Pancreas (tissue), 10 donors: ENCODE measurements at regions not wholly inside any gene's neighbourhood (a gene's known extent, or its start where the extent isn't known, plus 50 kb on each side); places are given as distances from the start of the nearest gene placed in this dataset.
"Not testable (repeated sequence)": the region's sequence is repeated elsewhere in the genome, so short reads cannot be mapped to it uniquely, and the experiment has no call there.

Experiments used
- ATAC-seq, 4 donors: fragments of 200-7000 bp; cut with Tn5 transposase; one replicate each; pipeline versions ENCODE4 v1.8.0 to v1.9.1; 2020; ENCODE audit warnings: mild to moderate bottlenecking in 4 of 4, moderate library complexity in 4 of 4
- DNase-seq, 6 donors: peaks; one replicate each; pipeline ENCODE4 v3.0.0-alpha.2; 2020
- FAIRE-seq: peaks from 2 replicates; lab custom pipeline; 2012; peaks lifted over from hg19 to GRCh38; lab: Jason Lieb, UNC
- H3K27ac ChIP-seq, 4 donors: fragments of 200-600 bp; sonication (generic); 1 replicate in 3 of 4; 2 replicates in 1 of 4; pipeline versions ENCODE4 v1.5.0 to v1.8.0; 2020
- H3K27me3 ChIP-seq, 4 donors: fragments of 200-600 bp; one replicate each; pipeline ENCODE4 v1.8.0; 2021
- H3K36me3 ChIP-seq, 3 donors: fragments of 200-600 bp; sonication (generic) in 1 of 3; one replicate each; pipeline versions ENCODE4 v1.5.0 to v1.8.0; 2020 to 2021
- H3K4me1 ChIP-seq, 3 donors: fragments of 200-600 bp; one replicate each; pipeline ENCODE4 v1.8.0; 2021
- H3K4me3 ChIP-seq, 4 donors: fragments of 200-600 bp; sonication (generic) in 2 of 4; one replicate each; pipeline versions ENCODE4 v1.5.0 to v1.8.0; 2020 to 2021
- H3K9me3 ChIP-seq, 4 donors: fragments of 200-600 bp; one replicate each; pipeline ENCODE4 v1.8.0; 2021
- CTCF ChIP-seq, 4 donors: fragments of 200-600 bp; sonication (generic) in 3 of 4; IDR thresholded peaks; one replicate each; pipeline versions ENCODE4 v1.5.0 to v1.8.0; 2021; ENCODE audit warnings: antibody characterized with exemption in 4 of 4
- WGBS, 2 donors: extraction: QIAGEN DNeasy Blood & Tissue Kit; methylation state at CpG; one replicate each; pipeline ENCODE4 v1.1.7; 2013; 5-methylcytosine and 5-hydroxymethylcytosine counted together
- intact Hi-C, 3 donors: fragments of 100-400 bp; cut with DNase I; formaldehyde crosslinking; loops; one replicate each; pipeline versions ENCODE4 v1.11.1 to v1.14.2; 2022
- donor health status: healthy with polysubstance abuse.
- donor health status: DM: no; HTN: no; CAD: no; lungs with moderate emphysema.
- donor health status: DM: no; HTN: no; CAD: no.
- donor health status: control.
- donor health status: control.
- donor health status: Bipolar disorder and iron deficiency.
- donor health status: DM: yes; HTN: yes; CAD: no.
- donor health status: DM: no; HTN: no; CAD: no.
- donor health status: DM: no; HTN: no; CAD: no.
- donor health status: DM: yes; HTN: yes; CAD: no.

- no peaks in the 10 kb centered on the region for H3K9me3 ChIP-seq
- H3K36me3 ChIP-seq: no peaks in the 10 kb centered on the region
- no peak overlapping the region for H3K27ac ChIP-seq
- no peaks in the 10 kb centered on the region for H3K4me1 ChIP-seq
- DNase-seq (no peak), FAIRE-seq (no peak), ATAC-seq (no peak)
- no peak overlapping the region for H3K4me3 ChIP-seq
- intact Hi-C loops: no loop called here
- H3K27me3 ChIP-seq: no peaks in the 10 kb centered on the region
- WGBS, 2 donors: 57 to 73% methylated on average over 3 of the region's 3 CpGs
- TF ChIP-seq CTCF (IDR thresholded peaks at IDR 0.05): no peak
These were observed 331.3 kb upstream of the MEIS1 start for GRCh38 chr2:66103581-66103980.

DNA sequence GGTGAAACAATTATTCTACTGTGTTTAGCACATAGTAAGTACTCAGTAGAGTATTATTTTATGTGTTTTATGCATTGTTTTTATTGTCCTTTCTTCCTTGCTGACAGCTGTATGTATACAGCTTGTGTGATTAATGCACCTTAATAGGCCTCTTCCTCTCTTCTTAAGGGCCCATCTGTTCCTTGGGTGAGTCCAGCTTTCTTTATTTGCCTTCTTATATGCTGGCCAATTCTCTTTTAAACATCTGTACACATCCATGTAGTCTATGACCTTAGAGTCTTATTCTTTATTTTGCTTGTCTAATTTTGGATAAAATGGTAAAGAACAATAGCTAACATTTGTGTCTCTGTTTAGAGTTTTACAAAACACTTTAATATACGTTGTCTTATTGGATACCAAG lies 333.7 kb upstream of the MEIS1 start:
- H3K36me3 ChIP-seq: no peaks in the 10 kb centered on the region
- no peaks in the 10 kb centered on the region for H3K9me3 ChIP-seq
- intact Hi-C loops: no loop called here
- H3K27ac ChIP-seq: no peak overlapping the region
- TF ChIP-seq CTCF (IDR thresholded peaks at IDR 0.05): no peak
- H3K4me3 ChIP-seq: no peak overlapping the region
- 74 to 81% methylated on average over 1 of the region's 1 CpG for WGBS, 2 donors
- no peak for DNase-seq
- no peaks in the 10 kb centered on the region for H3K27me3 ChIP-seq
- no peak for FAIRE-seq
- no peaks in the 10 kb centered on the region for H3K4me1 ChIP-seq
- no peak for ATAC-seq

- FAIRE-seq (no peak), ATAC-seq (no peak), DNase-seq (no peak)
- Histone ChIP-seq H3K36me3 (no peaks in the 10 kb centered on the region), H3K4me1 (no peaks in the 10 kb centered on the region), H3K9me3 (no peaks in the 10 kb centered on the region), H3K27ac (no peak overlapping the region), H3K4me3 (no peak overlapping the region), H3K27me3 (no peaks in the 10 kb centered on the region)
- WGBS, 2 donors: 72 to 81% methylated on average over 6 of the region's 6 CpGs
- no peak for TF ChIP-seq CTCF (IDR thresholded peaks at IDR 0.05)
- intact Hi-C loops: no loop called here
These were observed 339.0 kb upstream of the MEIS1 start for GRCh38 chr2:66095820-66096345.

DNA sequence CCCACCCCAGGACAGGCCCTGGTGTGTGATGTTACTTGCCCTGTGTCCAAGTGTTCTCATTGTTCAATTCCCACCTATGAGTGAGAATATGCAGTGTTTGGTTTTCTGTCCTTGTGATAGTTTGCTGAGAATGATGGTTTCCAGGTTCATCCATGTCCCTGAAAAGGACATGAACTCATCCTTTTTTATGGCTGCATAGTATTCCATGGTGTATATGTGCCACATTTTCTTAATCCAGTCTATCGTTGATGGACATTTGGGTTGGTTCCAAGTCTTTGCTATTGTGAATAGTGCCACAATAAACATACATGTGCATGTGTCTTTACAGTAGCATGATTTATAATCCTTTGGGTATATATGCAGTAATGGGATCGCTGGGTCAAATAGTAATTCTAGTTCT lies 340.2 kb upstream of the MEIS1 start:
- intact Hi-C loops, H3K27me3 ChIP-seq, H3K9me3 ChIP-seq, H3K27ac ChIP-seq, DNase-seq, ATAC-seq, FAIRE-seq, H3K4me3 ChIP-seq, H3K36me3 ChIP-seq, H3K4me1 ChIP-seq: not testable (repeated sequence)
- 82 to 95% methylated on average over 1 to 2 of the region's 2 CpGs for WGBS, 2 donors

- 86 to 92% methylated on average over 1 of the region's 1 CpG for WGBS, 2 donors
These were observed 341.6 kb upstream of the MEIS1 start for GRCh38 chr2:66093371-66093770.

More at GRCh38 chr2:66093371-66093770, 341.6 kb upstream of the MEIS1 start:
- H3K27ac ChIP-seq: no peak overlapping the region
- H3K4me1 ChIP-seq: no peaks in the 10 kb centered on the region
- H3K9me3 ChIP-seq: no peaks in the 10 kb centered on the region
- no peak for FAIRE-seq
- DNase-seq: no peak
- intact Hi-C loops: no loop called here
- H3K36me3 ChIP-seq: no peaks in the 10 kb centered on the region
- no peak for TF ChIP-seq CTCF (IDR thresholded peaks at IDR 0.05)
- H3K27me3 ChIP-seq: no peaks in the 10 kb centered on the region
- no peak overlapping the region for H3K4me3 ChIP-seq
- no peak for ATAC-seq
